NCI-H748 (cell line): ENCODE measurements at regions not wholly inside any gene's neighbourhood (a gene's known extent, or its start where the extent isn't known, plus 50 kb on each side); places are given as distances from the start of the nearest gene placed in this dataset.

Source experiments
- DNase-seq: peaks from one replicate; lab custom pipeline; 2025; ENCODE audit not compliant: unreplicated experiment; lab: John Stamatoyannopoulos, UW

DNA sequence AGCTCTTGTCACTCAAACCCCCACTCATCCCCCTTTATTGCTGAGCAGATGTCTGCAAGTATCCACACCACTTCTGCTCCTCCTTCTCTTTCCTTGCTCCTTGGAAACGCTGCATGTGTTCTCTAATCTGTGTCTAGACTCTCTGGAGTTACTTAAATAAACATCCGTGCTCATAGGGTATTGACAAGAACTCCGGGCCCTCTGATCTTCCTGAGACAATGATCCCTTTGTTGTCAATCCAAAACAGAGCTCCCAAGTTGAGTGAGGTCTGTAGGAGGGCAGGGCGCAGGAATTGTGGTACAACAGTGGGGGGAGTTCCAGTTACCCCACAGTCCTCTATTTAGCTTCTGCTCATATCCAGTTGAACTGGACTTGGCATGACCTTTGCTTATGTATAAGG lies 489.0 kb downstream of the SNAPC1 start:
- DNase-seq: no peak

DNA sequence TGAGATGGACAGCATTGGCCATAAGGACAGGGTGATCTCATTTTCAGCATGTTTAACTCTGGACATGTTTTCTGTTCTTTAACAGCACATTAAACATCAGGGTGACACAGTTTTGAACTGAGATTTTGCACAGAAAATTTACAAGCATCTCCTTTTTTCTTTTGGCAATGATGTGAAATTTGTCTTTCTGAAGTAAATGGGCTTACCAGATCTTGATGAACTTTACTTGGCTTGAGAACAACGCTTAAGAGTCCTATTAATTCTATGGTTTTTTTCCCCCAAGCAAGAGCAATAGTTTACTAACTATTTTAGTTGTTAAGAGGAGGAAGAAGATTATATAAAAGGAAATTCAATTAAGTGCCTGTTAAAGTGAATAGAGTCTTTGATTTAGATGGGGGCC lies 491.0 kb downstream of the SNAPC1 start:
- DNase-seq: no peak

DNA sequence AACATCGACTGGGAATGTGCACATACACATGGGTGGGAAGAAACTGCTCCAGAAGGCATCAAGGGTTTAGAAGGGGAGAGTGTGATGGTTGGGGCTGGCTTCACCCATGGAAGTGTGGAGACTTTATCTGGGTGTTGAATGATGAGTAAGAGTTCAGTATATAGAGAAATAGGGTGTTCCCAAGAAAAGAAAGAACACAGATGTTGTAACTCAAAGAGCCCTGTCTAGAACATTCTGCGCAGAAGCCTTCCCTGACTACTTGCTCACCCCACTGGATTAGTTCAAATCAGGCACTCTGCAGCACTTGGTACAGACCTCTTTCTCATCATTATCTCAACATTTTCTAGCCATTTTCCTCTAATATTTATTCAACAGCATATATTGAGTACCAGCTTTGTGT lies 491.7 kb downstream of the SNAPC1 start:
- DNase-seq: no peak

DNA sequence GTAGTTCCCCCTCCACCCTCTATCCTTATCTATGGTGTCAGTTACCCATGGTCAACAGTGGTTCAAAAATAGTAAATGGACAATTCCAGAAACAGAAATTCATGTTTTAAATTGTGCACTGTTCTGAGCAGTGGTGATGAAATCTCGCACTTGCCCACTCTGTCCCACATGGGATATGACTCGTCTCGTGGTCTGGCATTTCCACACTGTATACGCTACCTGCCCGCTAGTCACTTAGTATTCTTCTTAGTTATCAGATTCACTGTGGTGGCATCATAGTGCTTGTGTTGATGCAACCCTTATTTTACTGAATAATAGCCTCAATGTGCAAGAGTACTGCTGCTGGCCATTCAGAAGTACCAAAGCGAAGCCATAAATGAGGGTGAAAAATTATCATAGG lies 507.0 kb downstream of the SNAPC1 start:
- DNase-seq: no peak

DNA sequence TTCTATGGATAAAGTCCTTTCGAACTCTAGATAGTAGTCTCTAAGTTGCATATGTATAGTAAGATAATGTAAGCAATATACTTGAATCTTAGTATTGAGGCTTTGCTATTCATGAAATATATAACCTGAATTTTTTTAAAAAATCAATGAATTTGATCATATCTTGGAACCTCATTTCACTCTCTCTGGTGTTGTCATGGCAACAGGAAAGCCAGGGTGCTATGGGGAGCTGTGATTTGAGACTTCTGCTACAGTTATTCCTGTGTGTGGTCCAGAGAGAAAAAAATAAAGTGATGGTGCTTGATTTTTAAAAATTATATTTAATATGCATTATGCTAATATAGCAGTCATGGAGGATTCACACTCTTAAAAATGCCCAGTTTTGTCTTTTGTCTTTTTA lies 508.0 kb downstream of the SNAPC1 start:
- no peak for DNase-seq

DNA sequence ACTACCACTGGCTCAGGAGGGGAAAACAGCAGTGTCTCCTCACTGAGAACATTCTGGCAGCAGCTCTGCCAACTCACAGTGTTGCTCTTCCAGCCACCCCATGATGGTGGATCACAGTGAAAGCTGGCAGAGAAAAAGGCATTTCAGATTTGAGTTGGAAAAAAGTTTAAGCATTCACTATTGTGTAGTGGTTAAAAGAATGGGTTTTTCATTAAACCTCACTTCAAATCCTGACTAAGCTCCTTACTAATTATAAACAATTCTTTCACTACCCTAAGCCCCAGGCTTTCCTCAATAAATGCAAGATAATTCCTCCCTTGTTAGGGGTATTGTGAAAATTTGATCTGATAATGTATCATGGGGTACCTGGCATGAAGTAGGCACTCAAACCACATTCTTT lies 518.1 kb downstream of the SNAPC1 start:
- no peak for DNase-seq

DNA sequence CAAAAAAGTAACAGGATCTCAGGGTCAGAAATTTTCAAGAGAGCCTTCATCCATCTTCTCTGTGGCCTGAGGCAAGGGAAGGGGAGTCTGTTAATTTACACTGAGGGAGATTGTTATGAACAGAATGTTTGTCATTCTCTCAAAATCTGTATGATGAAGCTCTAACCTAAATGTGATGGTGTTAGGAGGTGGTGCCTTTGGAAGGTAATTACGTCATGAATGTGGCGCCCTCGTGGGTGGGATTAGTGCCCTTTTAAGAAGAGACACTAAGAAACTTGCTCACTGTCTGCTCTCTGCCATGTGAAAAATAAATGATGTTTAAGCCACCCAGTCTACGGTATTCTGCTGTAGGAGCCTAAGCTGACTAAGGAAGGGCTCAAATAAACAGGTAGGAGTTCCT lies 521.6 kb downstream of the SNAPC1 start:
- DNase-seq: no peak

DNA sequence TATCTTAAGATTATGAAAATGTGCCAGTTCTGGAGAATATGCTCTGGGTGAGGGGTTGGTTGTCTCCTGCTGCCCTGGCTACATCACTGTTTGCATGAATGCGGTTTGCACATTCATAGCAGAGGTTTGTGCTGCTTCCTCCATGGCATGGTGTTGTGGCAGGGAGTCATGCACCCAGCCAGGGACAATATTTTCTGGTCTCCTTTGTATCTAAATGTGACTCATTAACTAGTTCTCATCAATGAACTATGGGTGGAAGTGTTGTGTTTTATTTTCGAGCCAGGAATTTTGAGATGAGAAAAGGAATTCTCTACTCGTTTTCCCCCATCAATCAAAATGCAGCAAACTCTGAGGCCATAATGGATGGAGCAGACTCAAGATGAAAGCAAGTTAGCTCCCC lies 527.3 kb downstream of the SNAPC1 start:
- no peak for DNase-seq

DNA sequence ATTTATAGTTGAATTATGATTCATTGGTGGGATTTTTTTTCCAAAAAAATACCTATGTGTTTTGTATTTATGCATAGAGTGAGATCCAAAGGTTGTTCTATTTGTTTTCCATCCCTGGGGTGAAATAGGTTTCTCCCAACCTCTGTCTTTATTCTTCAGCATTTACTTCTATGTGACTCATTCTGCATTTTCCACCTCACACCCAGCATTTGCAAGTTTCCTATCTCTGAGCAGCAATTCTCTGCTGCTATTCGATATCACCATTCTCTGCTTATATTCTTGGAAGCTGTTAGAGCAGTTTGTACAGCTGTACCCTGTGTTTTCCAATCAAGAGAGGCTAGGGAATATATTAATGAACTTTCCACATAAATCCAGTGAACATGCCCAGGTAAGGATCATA lies 538.9 kb downstream of the SNAPC1 start:
- DNase-seq: peak; percentile 9

DNA sequence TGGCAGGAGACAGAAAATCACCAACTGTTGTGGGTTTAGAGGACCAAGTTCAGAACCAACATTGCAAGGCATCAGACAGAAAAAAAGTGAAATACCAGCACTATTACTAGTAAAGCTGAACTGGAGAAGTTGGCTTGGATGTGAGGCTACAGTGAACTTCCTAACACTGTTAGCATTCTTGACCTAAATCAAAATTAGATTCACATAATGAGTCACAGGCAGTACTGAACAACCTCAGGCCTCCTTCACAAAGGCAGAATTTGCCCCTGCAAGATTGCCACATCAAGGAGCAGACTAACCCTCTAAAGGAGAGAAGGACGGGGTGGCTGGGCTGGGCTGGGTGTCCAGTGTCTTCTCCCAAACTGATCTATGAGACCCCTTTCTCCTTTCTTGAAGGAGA lies 539.7 kb downstream of the SNAPC1 start:
- DNase-seq: no peak

DNA sequence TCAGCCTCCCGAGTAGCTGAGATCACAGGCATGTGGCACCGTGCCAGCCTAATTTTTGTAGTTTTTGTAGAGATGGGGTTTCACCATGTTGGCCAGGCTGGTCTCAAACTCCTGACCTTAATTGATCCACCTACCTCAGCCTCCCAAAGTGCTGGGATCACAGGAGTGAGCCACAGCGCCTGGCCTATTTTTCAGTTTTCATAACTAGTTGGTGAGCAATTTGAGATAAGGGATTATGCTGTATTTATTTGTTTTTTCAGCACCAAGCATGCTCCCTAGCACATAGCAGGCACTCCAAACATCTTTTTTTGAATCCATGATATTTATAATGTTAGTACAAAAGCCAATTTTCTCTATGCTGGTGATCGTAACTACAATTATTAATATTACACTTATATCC lies 541.2 kb downstream of the SNAPC1 start:
- DNase-seq: no peak

DNA sequence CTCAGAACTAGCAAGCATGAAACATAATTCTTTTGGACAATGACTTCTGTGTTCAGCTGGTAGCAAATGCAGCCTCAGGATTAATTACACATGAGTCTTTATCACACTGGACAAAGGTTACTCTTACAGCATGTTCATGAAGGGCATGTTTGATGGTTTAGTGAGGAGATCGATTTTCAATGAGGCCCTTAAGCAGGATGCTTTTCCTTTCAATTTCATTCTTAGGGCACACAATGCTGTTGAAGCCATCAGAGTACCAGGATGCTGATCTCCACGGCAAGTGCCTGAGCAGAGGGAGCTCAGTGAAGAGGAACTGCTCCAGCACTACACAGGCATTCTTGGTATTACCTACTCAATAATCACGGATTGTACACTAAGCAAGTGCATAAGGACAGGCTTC lies 542.0 kb downstream of the SNAPC1 start:
- DNase-seq: peak; percentile 90

DNA sequence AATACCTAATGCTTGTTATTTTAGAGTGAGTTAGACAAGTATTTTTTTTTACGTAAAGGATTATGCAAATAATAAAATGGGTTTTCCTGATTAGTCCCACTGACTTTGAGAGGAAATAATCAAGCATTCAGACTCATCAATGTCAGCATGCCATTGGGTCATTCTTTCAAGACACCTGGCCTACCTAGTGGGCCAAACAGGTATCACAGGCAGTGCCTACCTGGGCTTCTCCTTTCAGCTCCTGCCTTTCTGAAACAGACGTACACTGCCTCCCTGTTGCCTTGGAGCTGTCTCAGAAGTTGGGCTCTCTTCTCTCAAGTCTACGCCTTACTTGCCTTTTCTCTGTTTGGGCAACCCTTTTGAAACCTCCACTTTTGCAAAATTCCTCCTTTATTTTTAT lies 545.6 kb downstream of the SNAPC1 start:
- no peak for DNase-seq

DNA sequence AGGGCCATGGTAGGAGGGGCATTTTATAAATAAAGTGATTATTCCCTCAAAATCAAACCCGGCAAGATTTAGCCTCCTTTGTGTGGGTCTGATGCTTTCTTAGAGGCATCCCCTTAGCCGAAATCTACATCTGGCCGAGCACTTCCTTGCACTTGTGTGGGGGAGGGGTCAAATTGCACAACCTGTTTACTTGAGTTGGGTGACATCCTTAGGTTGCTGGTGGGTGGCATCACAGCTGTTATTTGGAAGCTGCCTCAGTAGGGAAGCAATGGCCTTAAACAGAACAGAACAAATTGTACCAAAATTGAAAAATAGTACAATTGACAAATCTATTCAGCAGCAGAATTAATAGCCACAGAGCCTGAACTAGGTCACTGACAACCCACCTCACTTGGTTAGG lies 546.1 kb downstream of the SNAPC1 start:
- no peak for DNase-seq

DNA sequence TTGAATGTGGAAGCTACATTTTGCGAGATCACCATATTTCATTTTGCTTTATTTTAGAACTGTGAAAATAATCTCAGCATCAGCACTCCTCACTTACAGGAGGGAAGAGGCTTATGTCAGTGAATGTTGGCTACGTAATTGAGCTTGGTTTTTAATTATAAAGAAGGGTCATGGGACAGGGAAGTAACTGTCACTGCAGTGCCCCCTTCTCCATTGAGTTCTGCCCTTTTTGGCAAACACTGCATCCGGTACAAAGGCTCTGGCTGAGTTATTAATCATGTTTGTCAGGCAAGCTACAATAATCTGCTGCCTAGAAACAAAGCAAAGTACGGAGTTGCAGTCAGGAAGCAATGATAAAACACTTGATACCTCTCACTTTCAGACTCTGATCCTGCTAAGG lies 546.7 kb downstream of the SNAPC1 start:
- DNase-seq: peak; percentile 22

DNA sequence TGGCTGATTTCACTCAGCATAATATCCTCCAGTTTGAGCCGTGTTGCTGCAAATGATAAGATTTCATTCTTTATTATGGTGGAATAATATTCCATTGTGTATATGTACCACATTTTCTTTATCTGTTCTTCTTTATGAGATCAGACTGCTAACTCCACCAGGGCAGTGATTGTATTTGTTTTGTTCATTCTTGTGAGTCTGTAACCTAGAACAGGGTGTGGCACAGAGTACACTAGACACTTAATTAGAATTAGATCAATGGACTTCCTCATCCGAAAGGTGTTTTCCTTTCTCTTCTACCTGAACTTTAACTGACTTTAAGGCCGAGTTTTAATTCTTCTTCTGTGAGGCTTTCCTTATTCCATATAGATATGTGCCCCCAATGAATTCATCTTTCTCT lies 551.0 kb downstream of the SNAPC1 start:
- peak; percentile 42 for DNase-seq

DNA sequence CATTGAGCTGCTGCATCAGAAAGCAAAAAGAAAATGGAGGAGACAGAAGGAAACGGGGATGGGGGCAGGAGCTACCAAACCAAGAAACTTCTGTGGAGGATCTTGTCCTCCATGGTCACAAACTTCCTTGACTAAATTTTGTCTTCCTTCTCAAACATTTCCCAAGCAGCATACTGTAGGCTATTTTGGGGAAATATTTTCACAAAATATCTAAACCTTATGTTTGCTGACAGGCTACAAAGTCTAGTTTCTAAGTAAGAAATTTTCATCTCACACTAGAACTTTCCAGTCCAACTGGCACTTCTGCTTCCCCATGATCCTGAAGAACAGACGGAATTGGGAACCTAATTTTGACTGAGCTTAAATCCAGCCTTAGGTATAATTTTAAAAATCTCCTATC lies 552.0 kb downstream of the SNAPC1 start:
- DNase-seq: no peak

DNA sequence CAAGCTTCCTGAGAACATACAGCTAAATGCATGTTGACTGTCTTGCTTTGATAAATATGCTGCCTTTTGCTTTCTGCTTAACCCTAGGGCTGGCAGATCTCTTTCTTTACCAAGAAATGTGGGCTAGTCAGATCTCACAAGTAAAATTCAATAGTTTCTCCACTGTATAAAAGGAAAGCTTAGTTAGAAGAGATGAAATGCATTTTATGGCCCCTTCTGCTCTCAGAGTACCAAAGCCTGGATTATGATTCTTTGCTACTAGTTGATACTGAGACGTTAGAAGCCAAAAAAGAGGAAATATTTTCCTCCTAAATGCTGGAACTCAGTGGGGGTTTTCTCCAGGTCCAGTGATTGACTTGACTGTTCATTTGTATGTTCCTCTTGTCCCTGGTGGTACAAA lies 552.7 kb downstream of the SNAPC1 start:
- DNase-seq: no peak

DNA sequence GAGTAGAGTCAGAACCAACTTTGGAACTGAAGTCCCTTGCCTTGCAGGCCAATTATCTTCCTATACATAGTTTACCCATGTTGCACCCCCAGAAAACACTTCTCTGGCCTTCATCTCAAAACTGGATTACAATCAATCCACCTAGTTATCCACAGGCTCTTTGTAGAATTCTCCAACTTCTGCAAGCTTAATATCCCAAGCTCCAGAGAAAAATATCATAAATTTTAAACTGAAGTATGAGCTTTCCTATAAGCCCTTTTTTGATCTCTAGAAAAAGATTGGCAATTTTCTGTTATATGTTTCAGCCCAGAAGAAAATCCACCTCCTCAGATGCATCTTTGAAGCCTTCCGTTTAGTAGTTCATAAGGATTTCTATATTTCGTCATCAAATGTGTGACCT lies 553.4 kb downstream of the SNAPC1 start:
- no peak for DNase-seq

DNA sequence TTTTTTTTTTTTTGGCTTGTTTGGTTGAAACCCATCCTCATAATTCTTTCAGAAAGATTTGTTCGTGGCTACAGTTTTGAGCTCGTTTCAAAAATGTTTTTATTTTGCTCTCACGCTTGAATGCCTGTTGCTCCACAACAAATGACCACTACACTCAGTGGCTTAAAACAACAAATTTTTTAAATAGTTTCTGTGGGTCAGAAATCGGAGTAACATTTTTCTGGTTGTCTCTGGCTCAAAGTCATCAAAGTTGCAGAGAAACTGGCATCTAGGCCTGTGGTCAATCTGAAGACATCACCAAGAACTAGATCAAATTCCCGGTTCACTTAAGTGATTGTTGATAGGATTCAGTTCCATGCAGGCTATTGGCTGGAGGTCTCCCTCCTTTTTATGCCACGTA lies 560.0 kb downstream of the SNAPC1 start:
- DNase-seq: no peak

DNA sequence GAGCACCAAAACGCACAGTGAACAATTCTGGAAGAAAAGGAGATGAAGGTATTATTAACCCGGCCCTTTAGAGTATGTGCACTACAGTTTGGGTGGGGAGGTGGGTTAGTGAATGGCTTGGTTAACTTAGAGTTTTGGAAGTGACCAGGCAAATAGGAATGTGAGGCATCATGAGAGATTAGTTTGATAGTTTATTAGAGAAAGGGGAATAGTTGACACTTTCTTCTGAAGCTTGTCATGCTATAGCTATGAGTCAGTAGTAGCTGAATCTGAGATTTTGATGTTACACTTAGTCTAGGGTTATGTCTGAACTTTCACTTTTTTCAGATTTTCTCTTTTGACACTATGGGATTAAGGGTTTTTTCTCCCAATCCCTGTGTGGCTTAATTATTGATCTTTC lies 567.2 kb downstream of the SNAPC1 start:
- no peak for DNase-seq

DNA sequence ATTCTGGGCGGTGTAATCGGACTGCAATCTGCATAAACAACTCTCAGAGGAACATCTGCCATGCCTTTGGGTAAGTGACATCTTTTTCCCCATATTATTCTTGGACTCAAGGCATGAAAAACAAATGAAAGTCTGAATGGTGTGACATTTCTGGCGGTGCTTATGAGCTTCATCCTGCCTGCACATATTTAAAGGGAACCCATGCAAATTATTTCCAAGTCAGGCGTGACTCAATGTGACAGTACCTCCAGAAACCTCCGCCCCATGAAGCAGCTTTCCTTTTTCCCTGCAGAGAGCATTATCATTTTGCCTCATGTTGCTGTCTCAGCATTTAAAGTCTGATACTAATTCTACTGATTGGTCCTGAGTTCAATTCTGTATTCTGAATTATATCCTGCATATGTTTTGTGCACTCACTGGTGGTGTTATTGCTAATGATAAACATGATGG lies 585.4 kb downstream of the SNAPC1 start:
- DNase-seq: no peak

DNA sequence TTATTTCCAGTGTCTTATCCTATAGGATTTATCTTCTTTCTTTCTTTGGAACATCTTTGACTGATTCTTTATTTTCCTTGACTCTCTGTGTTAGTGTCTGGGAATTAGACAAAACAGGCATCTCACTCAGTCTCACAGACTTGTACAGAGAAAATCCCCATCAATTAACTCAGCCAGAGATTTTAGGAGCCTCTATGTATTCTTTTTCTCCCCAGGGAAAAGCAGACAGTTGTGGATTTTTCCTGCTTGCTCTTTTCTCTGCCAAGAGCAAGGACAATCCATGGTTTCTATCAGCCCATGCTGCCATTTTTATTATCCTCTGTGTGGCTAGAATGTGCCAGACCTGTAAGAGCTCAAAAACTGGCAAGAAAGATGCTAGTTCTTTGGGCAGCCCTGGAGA lies 595.1 kb downstream of the SNAPC1 start:
- DNase-seq: no peak

DNA sequence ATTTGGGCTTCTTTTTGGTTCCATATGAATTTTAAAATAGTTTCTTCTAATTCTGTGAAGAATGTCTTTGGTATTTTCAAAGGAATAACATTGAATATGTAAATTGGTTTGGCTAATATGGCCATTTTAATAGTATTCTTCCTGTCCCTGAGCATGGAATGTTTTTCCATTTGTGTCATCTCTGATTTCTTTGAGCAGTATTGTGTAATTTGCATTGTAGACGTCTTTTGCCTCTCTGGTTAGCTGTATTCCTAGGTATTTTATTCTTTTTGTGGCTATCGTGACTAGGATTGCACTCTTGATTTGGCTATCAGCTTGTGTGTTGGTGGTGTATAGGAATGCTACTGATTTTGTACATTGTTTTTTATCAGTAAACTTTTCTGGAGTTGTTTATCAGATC lies 601.9 kb downstream of the SNAPC1 start:
- no peak for DNase-seq
